HepG2 (cell line): ENCODE measurements at regions not wholly inside any gene's neighbourhood (a gene's known extent, or its start where the extent isn't known, plus 50 kb on each side); places are given as distances from the start of the nearest gene placed in this dataset.

ENCODE experiments used
- ATAC-seq: fragments of 200-7000 bp; cut with Tn5 transposase; 3 replicates; pipeline ENCODE4 v1.9.1; 2020; ENCODE audit warnings: mild to moderate bottlenecking, moderate library complexity
- BruUV-seq: library from RNA; stranded (reverse); fragments of 400-500 nt; replicated peaks from 2 replicates; lab custom pipeline; 2021; lab: Mats Ljungman, UMichigan
- CTCF ChIA-PET: fragments of 300-600 bp; formaldehyde crosslinking; extraction: SDS; loops from one replicate; lab custom pipeline; 2021; ENCODE audit warnings: low total read pairs, inconsistent platforms, low intra/inter-chr PET ratio; lab: Yijun Ruan, JAX
- POLR2A ChIA-PET: fragments of 350-600 bp; sonication (Branson Sonifier 250); formaldehyde crosslinking; loops from one replicate; lab custom pipeline; 2020; ENCODE audit warnings: antibody characterized with exemption, inconsistent platforms; lab: Yijun Ruan, JAX
- DNase-seq: peaks from one replicate; pipeline ENCODE4 v3.0.0-alpha.2; 2015; ENCODE audit warnings: low spot score
- FAIRE-seq: peaks from 3 replicates; lab custom pipeline; 2011; peaks lifted over from hg19 to GRCh38; lab: Jason Lieb, UNC
- H2AFZ ChIP-seq: one replicate; pipeline ENCODE4 v1.6.1; 2011; ENCODE audit warnings: low read length, inconsistent platforms
- H3K27ac ChIP-seq: fragments of 300-600 bp; 3 replicates; pipeline ENCODE4 v1.8.0; 2011; ENCODE audit warnings: mixed run types, mild to moderate bottlenecking, mixed read lengths, low read length, inconsistent platforms; ENCODE audit not compliant: insufficient read depth; ENCODE audit errors: extremely low read length
- H3K27me3 ChIP-seq, 2 experiments: fragments of 200-600 bp in 1 of 2; 2 replicates in 1 of 2; 3 replicates in 1 of 2; pipeline versions ENCODE4 v1.6.0 to v1.8.0; 2011; ENCODE audit warnings: low read length in 2 of 2, mild to moderate bottlenecking in 2 of 2, moderate library complexity in 2 of 2, inconsistent platforms in 1 of 2; ENCODE audit not compliant: insufficient read depth in 2 of 2, control insufficient read depth in 1 of 2
- H3K36me3 ChIP-seq, 2 experiments: fragments of 200-600 bp in 1 of 2; replicated peaks in 1 of 2; 2 replicates in 1 of 2; 3 replicates in 1 of 2; pipeline versions ENCODE4 v1.5.1 to v1.8.0; 2011; ENCODE audit warnings: low read length in 2 of 2, inconsistent platforms in 1 of 2; ENCODE audit not compliant: insufficient read depth in 2 of 2, control insufficient read depth in 1 of 2
- H3K4me1 ChIP-seq: 2 replicates; pipeline ENCODE4 v1.5.1; 2012; ENCODE audit warnings: low read length, inconsistent platforms; ENCODE audit not compliant: insufficient read depth
- H3K4me2 ChIP-seq: 2 replicates; pipeline ENCODE4 v1.6.0; 2011; ENCODE audit warnings: low read depth, low read length, inconsistent platforms
- H3K4me3 ChIP-seq, 3 experiments: fragments of 200-600 bp in 1 of 3; sonication (generic), shearing (Covaris generic) in 1 of 3; replicated peaks in 1 of 3; 2 replicates each; pipeline ENCODE4 v1.5.1; 2011 to 2016; ENCODE audit warnings: low read length in 3 of 3, inconsistent platforms in 2 of 3, low read depth in 2 of 3, mild to moderate bottlenecking in 2 of 3, control low read depth in 1 of 3, mixed read lengths in 1 of 3; ENCODE audit not compliant: insufficient read depth in 1 of 3
- H3K79me2 ChIP-seq: one replicate; pipeline ENCODE4 v1.6.1; 2011; ENCODE audit warnings: low read length, inconsistent platforms; ENCODE audit not compliant: insufficient read depth
- H3K9ac ChIP-seq: 2 replicates; pipeline ENCODE4 v1.6.0; 2011; ENCODE audit warnings: mild to moderate bottlenecking, low read depth, low read length, inconsistent platforms; ENCODE audit not compliant: insufficient read depth
- H3K9me3 ChIP-seq: 2 replicates; pipeline ENCODE4 v1.5.1; 2012; ENCODE audit warnings: mild to moderate bottlenecking, low read length
- H4K20me1 ChIP-seq: 2 replicates; pipeline ENCODE4 v1.6.0; 2011; ENCODE audit warnings: inconsistent platforms, mild to moderate bottlenecking, low read length, moderate library complexity; ENCODE audit not compliant: insufficient read depth
- DPF2 ChIP-seq: sonication (generic); formaldehyde crosslinking; IDR thresholded peaks from 2 replicates; pipeline ENCODE4 v1.4.0; 2020; ENCODE audit warnings: mild to moderate bottlenecking, low read depth, missing genetic modification reagents, borderline replicate concordance
- IKZF5 ChIP-seq: IDR thresholded peaks from 2 replicates; pipeline ENCODE4 v1.6.1; 2018; ENCODE audit warnings: missing genetic modification reagents, mild to moderate bottlenecking, missing compliant biosample characterization
- KAT2B ChIP-seq: fragments of 150-350 bp; IDR thresholded peaks from 2 replicates; pipeline ENCODE4 v1.6.1; 2014; ENCODE audit warnings: low read depth, low read length, borderline replicate concordance
- KDM6A ChIP-seq: IDR thresholded peaks from 2 replicates; pipeline ENCODE4 v1.6.1; 2016; ENCODE audit warnings: low read depth
- MBNL3 ChIP-seq: fragments of 250-450 bp; sonication (Bioruptor Pico); conservative IDR thresholded peaks from 2 replicates; pipeline ENCODE4 v1.8.0; 2022; ENCODE audit warnings: mild to moderate bottlenecking, inconsistent platforms
- PHF8 ChIP-seq: sonication (generic); formaldehyde crosslinking; IDR thresholded peaks from 2 replicates; pipeline ENCODE4 v1.5.0; 2020; ENCODE audit warnings: missing genetic modification reagents
- RBAK ChIP-seq: sonication (generic); formaldehyde crosslinking; IDR thresholded peaks from 2 replicates; pipeline ENCODE4 v1.5.1; 2020; ENCODE audit warnings: mild to moderate bottlenecking, missing genetic modification reagents
- REPIN1 ChIP-seq: sonication (generic); formaldehyde crosslinking; IDR thresholded peaks from 2 replicates; pipeline ENCODE4 v1.8.0; 2022; ENCODE audit warnings: missing genetic modification reagents, low read depth, mild to moderate bottlenecking, borderline replicate concordance
- RFX5 ChIP-seq: IDR thresholded peaks from 2 replicates; pipeline ENCODE4 v1.6.1; 2011; ENCODE audit warnings: low read depth, low read length, improper control_type of control experiment
- RFXANK ChIP-seq: IDR thresholded peaks from 2 replicates; pipeline ENCODE4 v1.6.1; 2016
- TSC22D2 ChIP-seq: sonication (generic); formaldehyde crosslinking; IDR thresholded peaks from 2 replicates; pipeline ENCODE4 v1.5.1; 2020; ENCODE audit warnings: missing genetic modification reagents, mild to moderate bottlenecking, borderline replicate concordance
- ZBTB10 ChIP-seq: sonication (generic); formaldehyde crosslinking; IDR thresholded peaks from 2 replicates; pipeline ENCODE4 v1.4.0; 2020; ENCODE audit warnings: missing genetic modification reagents, borderline replicate concordance
- ZBTB14 ChIP-seq: sonication (generic); formaldehyde crosslinking; IDR thresholded peaks from 2 replicates; pipeline ENCODE4 v1.4.0; 2020; ENCODE audit warnings: missing genetic modification reagents
- ZFP1 ChIP-seq: IDR thresholded peaks from 2 replicates; pipeline ENCODE4 v1.6.1; 2016
- ZNF710 ChIP-seq: sonication (generic); formaldehyde crosslinking; IDR thresholded peaks from 2 replicates; pipeline ENCODE4 v1.5.0; 2020; ENCODE audit warnings: mild to moderate bottlenecking, missing genetic modification reagents, borderline replicate concordance
- ZNF770 ChIP-seq: sonication (generic); formaldehyde crosslinking; IDR thresholded peaks from 2 replicates; pipeline ENCODE4 v1.5.0; 2020; ENCODE audit warnings: mild to moderate bottlenecking, missing genetic modification reagents
- WGBS: methylation state at CpG from one replicate; pipeline ENCODE4 v1.1.6; 2017; ENCODE audit warnings: low lambda C conversion rate; 5-methylcytosine and 5-hydroxymethylcytosine counted together
- in situ Hi-C: cut with HindIII; loops from 2 replicates; pipeline ENCODE4 v1.10.0; 2017; ENCODE audit warnings: low pct_unique_long_range_greater_than_20kb; ENCODE audit not compliant: extremely low pct_ligation_motif_present
- intact Hi-C: fragments of 100-400 bp; cut with micrococcal nuclease; formaldehyde crosslinking; loops from one replicate; pipeline ENCODE4 v1.10.0; 2022; ENCODE audit not compliant: unreplicated experiment

GRCh38 chr7:98703916-98704315 lies 86.8 kb downstream of the NPTX2 start (continued):
- TF ChIP-seq ZFP1 (CRISPR knock-in tag) (no peak), ZNF710 (CRISPR knock-in tag) (no peak), DPF2 (CRISPR knock-in tag) (no peak), ZBTB14 (no peak), RFXANK (no peak), IKZF5 (CRISPR knock-in tag) (no peak), KAT2B (no peak)

- CTCF ChIA-PET = no interaction called here
- Histone ChIP-seq H2AFZ (no peak overlapping the region), H3K27ac (no peak overlapping the region), H3K9me3 (no peaks in the 10 kb centered on the region), H3K9ac (no peak overlapping the region), H3K36me3 (no peaks in the 10 kb centered on the region), H3K27me3 (peaks cover 0 to 21% of the 10 kb centered on the region in 2 experiments; a peak in 3 of 5 replicates), H3K4me3 (no peak overlapping the region), H3K79me2 (no peaks in the 10 kb centered on the region), H3K4me1 (no peaks in the 10 kb centered on the region), H4K20me1 (no peaks in the 10 kb centered on the region), H3K4me2 (no peak overlapping the region)
- WGBS = 19% methylated on average over 14 of the region's 14 CpGs
- POLR2A ChIA-PET = no interaction called here
- ATAC-seq = no peak
- DNase-seq = no peak
- in situ Hi-C loops (no loop called here), intact Hi-C loops (no loop called here)
- FAIRE-seq = no peak
- no TSS peak for BruUV-seq
- no peak for TF ChIP-seq MBNL3
- no peak for TF ChIP-seq TSC22D2
- no peak for TF ChIP-seq KDM6A (CRISPR knock-in tag)
- TF ChIP-seq RFX5 = no peak
- no peak for TF ChIP-seq RBAK (CRISPR knock-in tag)
- TF ChIP-seq REPIN1 = no peak
- no peak for TF ChIP-seq ZBTB10
- TF ChIP-seq ZNF770 = no peak
- no peak for TF ChIP-seq PHF8 (CRISPR knock-in tag)
Measured at GRCh38 chr7:98705626-98706025, 88.5 kb downstream of the NPTX2 start.
